ENCODE measurements at regions not wholly inside any gene's neighbourhood (a gene's known extent, or its start where the extent isn't known, plus 50 kb on each side); places are given as distances from the start of the nearest gene placed in this dataset.

DNA sequence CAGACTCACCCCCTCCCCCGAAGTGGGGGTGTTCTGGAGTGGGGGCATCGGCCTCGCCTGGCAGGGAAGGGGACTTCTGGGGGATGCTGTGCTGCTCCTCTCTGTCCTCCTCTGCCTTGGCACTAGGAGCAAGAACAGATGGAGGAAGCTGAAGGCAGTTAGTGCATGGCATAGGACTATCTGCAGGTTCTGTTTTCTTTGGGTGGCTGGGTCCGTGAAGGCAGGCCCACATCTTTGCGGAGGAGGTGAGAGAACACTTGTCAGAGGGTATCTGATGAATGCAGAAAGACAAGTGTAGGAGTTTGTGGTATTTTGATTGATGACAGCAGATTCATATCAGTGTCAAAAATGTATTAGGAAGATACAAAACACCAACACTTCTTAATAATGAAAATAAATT, 411.4 kb downstream of the TSN start:
- TF ChIP-seq, protein P1, sequence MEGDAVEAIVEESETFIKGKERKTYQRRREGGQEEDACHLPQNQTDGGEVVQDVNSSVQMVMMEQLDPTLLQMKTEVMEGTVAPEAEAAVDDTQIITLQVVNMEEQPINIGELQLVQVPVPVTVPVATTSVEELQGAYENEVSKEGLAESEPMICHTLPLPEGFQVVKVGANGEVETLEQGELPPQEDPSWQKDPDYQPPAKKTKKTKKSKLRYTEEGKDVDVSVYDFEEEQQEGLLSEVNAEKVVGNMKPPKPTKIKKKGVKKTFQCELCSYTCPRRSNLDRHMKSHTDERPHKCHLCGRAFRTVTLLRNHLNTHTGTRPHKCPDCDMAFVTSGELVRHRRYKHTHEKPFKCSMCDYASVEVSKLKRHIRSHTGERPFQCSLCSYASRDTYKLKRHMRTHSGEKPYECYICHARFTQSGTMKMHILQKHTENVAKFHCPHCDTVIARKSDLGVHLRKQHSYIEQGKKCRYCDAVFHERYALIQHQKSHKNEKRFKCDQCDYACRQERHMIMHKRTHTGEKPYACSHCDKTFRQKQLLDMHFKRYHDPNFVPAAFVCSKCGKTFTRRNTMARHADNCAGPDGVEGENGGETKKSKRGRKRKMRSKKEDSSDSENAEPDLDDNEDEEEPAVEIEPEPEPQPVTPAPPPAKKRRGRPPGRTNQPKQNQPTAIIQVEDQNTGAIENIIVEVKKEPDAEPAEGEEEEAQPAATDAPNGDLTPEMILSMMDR (IDR thresholded peaks at IDR 0.05; ENCODE audit: low read depth, low read length): no peak
- TF ChIP-seq POLR2A (IDR thresholded peaks at IDR 0.05; ENCODE audit: extremely low read depth, insufficient read length): no peak
- no peak for TF ChIP-seq MYC (IDR thresholded peaks at IDR 0.05; ENCODE audit: low read depth, low read length)
- TF ChIP-seq, protein P2, sequence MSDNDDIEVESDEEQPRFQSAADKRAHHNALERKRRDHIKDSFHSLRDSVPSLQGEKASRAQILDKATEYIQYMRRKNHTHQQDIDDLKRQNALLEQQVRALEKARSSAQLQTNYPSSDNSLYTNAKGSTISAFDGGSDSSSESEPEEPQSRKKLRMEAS (IDR thresholded peaks at IDR 0.05; ENCODE audit: low read depth, low read length): no peak
